ENCODE measurements at regions not wholly inside any gene's neighbourhood (a gene's known extent, or its start where the extent isn't known, plus 50 kb on each side); places are given as distances from the start of the nearest gene placed in this dataset.

DNA sequence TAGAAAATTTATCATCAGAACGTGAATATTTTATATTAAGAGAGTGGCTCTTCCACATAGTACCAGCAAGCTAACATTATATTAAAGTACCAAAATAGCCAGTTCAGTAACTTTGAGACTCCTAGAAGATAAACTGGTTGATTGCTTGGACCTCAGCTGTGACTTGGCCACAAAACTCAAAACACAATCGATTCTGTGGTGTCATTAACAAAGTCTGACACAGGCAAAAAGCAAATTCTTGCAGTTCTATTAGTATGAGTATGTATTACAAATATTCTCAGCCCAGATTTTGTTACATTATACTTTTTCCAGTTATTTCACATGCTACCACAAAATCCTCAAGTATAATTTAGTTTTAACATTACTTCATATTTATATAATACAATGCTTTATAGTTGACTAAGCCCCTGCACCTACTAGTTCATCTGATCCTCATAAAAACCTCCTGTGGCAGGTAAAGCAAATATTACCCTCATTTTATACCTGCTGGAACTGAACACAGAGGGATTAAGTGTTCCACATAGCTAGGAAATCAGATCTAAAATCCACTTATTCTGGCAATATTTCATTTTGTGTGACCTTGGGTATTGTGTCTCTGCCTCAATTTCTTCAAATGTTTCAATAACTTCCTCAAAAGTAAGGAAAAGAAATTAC lies 279.9 kb upstream of the MKLN1 start:
- TF ChIP-seq FOXM1 (IDR thresholded peaks at IDR 0.05; ENCODE audit: borderline replicate concordance, low read depth): no peak
- no peak for TF ChIP-seq MAX (IDR thresholded peaks at IDR 0.05)
- TF ChIP-seq EP300 (IDR thresholded peaks at IDR 0.05; ENCODE audit: borderline replicate concordance): no peak
- no peak for TF ChIP-seq TEAD4 (IDR thresholded peaks at IDR 0.05)
- no peak for TF ChIP-seq REST (IDR thresholded peaks at IDR 0.05; ENCODE audit: low read depth)
- TF ChIP-seq, protein P1, sequence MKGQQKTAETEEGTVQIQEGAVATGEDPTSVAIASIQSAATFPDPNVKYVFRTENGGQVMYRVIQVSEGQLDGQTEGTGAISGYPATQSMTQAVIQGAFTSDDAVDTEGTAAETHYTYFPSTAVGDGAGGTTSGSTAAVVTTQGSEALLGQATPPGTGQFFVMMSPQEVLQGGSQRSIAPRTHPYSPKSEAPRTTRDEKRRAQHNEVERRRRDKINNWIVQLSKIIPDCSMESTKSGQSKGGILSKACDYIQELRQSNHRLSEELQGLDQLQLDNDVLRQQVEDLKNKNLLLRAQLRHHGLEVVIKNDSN (IDR thresholded peaks at IDR 0.05): no peak
- no peak for TF ChIP-seq TAF1 (IDR thresholded peaks at IDR 0.05; ENCODE audit: low read depth)
- no peak for TF ChIP-seq CEBPB (IDR thresholded peaks at IDR 0.05)
- no peak for TF ChIP-seq CREB1 (IDR thresholded peaks at IDR 0.05; ENCODE audit: low read depth)
- TF ChIP-seq YY1 (IDR thresholded peaks at IDR 0.05; ENCODE audit: low read depth): no peak

All from Ishikawa (cell line).